Panc1 (cell line): ENCODE measurements at regions not wholly inside any gene's neighbourhood (a gene's known extent, or its start where the extent isn't known, plus 50 kb on each side); places are given as distances from the start of the nearest gene placed in this dataset.

Source experiments
- ATAC-seq: fragments of 200-7000 bp; cut with Tn5 transposase; 2 replicates; pipeline ENCODE4 v1.9.1; 2020; ENCODE audit warnings: mild to moderate bottlenecking, moderate library complexity
- BruUV-seq: library from RNA; stranded (reverse); fragments of 400-500 nt; replicated peaks from 2 replicates; lab custom pipeline; 2021; lab: Mats Ljungman, UMichigan
- CTCF ChIA-PET: fragments of 300-600 bp; sonication (Branson Sonifier 250); formaldehyde crosslinking; loops from one replicate; lab custom pipeline; 2022; ENCODE audit warnings: antibody characterized with exemption; lab: Charles Lee
- POLR2A ChIA-PET: fragments of 300-600 bp; sonication (Branson Sonifier 250); formaldehyde crosslinking; loops from one replicate; lab custom pipeline; 2022; ENCODE audit warnings: antibody characterized with exemption; lab: Charles Lee
- DNase-seq: peaks from one replicate; pipeline ENCODE4 v3.0.0-alpha.2; 2010; ENCODE audit warnings: low read depth, low spot score
- H3K27ac ChIP-seq: 2 replicates; pipeline ENCODE4 v1.5.1; 2011; ENCODE audit warnings: mild to moderate bottlenecking, low read length, inconsistent platforms
- H3K27me3 ChIP-seq: fragments of 200-500 bp; sonication (Bioruptor generic); 2 replicates; pipeline ENCODE4 v1.6.0; 2014; ENCODE audit warnings: low read length, inconsistent platforms; ENCODE audit not compliant: control insufficient read depth, insufficient read depth
- H3K36me3 ChIP-seq: fragments of 200-500 bp; sonication (Bioruptor generic); 2 replicates; pipeline ENCODE4 v1.5.1; 2014; ENCODE audit warnings: inconsistent platforms, mild to moderate bottlenecking, low read length, moderate library complexity; ENCODE audit not compliant: control insufficient read depth, insufficient read depth
- H3K4me1 ChIP-seq: 2 replicates; pipeline ENCODE4 v1.5.1; 2011; ENCODE audit warnings: inconsistent platforms, mild to moderate bottlenecking, low read length, moderate library complexity; ENCODE audit not compliant: control insufficient read depth, insufficient read depth
- H3K4me3 ChIP-seq, 2 experiments: 2 replicates each; pipeline ENCODE4 v1.5.1; 2011 to 2012; ENCODE audit warnings: low read depth in 2 of 2, low read length in 2 of 2, mild to moderate bottlenecking in 2 of 2, inconsistent platforms in 1 of 2, moderate library complexity in 1 of 2
- H3K9me3 ChIP-seq: fragments of 200-500 bp; sonication (Bioruptor generic); 2 replicates; pipeline ENCODE4 v1.5.1; 2014; ENCODE audit warnings: low read depth, mild to moderate bottlenecking, inconsistent platforms, low read length, moderate library complexity; ENCODE audit not compliant: control insufficient read depth, insufficient read depth
- CTCF ChIP-seq: fragments of 450-650 bp; IDR thresholded peaks from 2 replicates; pipeline ENCODE4 v1.5.1; 2017; ENCODE audit warnings: mild to moderate bottlenecking
- POLR2AphosphoS5 ChIP-seq: IDR thresholded peaks from 2 replicates; pipeline ENCODE4 v1.6.1; 2012; ENCODE audit warnings: mild to moderate bottlenecking, low read depth, low read length, moderate library complexity
- SIN3A ChIP-seq: IDR thresholded peaks from 2 replicates; pipeline ENCODE4 v1.6.1; 2012; ENCODE audit warnings: low read depth, mild to moderate bottlenecking, low read length, moderate library complexity, borderline replicate concordance; ENCODE audit not compliant: insufficient read depth
- TCF7L2 ChIP-seq: IDR thresholded peaks from 2 replicates; pipeline ENCODE4 v1.6.1; 2011; ENCODE audit warnings: mild to moderate bottlenecking, low read depth, low read length, inconsistent platforms
- in situ Hi-C: cut with HindIII; loops from 2 replicates; pipeline ENCODE4 v1.10.0; 2016; ENCODE audit warnings: low sequenced_read_pairs, low pct_unique_long_range_greater_than_20kb
- intact Hi-C: fragments of 100-400 bp; cut with micrococcal nuclease; formaldehyde crosslinking; loops from one replicate; pipeline ENCODE4 v1.10.0; 2022; ENCODE audit not compliant: unreplicated experiment
- TF ChIP-seq, protein P1 (sequence below), 2 experiments: IDR thresholded peaks; 2 replicates each; pipeline ENCODE4 v1.6.1; 2011 to 2012; ENCODE audit warnings: low read depth in 2 of 2, control low read depth in 1 of 2, low read length in 1 of 2, mild to moderate bottlenecking in 1 of 2, moderate library complexity in 1 of 2; ENCODE audit not compliant: insufficient read depth in 1 of 2

DNA sequence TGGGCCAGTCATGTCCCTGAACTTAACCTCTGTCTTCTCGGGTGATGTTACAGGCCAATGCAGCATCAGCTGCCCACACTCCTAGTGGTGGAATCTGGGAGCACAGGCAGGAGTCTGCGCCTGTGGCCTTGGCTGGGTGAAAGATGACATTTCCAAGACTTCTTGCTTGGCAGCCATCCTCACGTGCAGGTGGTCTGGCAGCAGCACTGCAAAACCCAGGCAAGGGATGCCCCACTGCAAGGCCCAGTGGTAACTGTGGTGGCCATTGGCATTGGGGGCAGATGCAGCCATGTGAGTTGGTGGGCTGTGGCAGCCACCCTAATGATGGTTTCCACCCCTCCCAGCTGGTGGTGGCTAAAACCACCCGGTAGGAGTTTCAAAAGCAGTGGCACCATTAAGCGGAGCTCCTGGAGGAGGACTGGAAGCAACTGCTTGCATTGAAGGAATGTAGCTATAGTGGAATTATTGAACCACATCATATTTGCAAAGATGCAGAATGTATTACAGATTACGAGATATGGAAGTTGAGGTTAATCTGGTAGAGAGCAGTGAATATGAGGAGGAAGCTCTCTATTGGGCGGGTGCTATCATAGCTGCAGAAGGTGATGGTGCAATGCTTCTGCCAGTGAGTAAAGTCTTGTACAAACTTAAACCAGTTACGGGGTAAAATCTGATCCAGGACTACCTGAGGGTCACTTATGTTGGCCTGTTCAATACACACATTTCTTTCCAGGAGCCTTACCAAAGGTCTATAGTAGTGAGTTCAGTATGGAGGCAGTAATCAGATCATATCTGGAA lies 120.7 kb upstream of the TOP3B start:
- Histone ChIP-seq H3K9me3 (no peaks in the 10 kb centered on the region), H3K4me1 (no peaks in the 10 kb centered on the region), H3K4me3 (no peak overlapping the region), H3K36me3 (no peaks in the 10 kb centered on the region), H3K27ac (no peak overlapping the region), H3K27me3 (no peaks in the 10 kb centered on the region)
- DNase-seq (no peak), ATAC-seq (no peak)
- TF ChIP-seq CTCF (peak; percentile 19; the same call in 1 of the 2 replicates), SIN3A (no peak), POLR2AphosphoS5 (no peak), TCF7L2 (no peak)
- TF ChIP-seq, protein P1, sequence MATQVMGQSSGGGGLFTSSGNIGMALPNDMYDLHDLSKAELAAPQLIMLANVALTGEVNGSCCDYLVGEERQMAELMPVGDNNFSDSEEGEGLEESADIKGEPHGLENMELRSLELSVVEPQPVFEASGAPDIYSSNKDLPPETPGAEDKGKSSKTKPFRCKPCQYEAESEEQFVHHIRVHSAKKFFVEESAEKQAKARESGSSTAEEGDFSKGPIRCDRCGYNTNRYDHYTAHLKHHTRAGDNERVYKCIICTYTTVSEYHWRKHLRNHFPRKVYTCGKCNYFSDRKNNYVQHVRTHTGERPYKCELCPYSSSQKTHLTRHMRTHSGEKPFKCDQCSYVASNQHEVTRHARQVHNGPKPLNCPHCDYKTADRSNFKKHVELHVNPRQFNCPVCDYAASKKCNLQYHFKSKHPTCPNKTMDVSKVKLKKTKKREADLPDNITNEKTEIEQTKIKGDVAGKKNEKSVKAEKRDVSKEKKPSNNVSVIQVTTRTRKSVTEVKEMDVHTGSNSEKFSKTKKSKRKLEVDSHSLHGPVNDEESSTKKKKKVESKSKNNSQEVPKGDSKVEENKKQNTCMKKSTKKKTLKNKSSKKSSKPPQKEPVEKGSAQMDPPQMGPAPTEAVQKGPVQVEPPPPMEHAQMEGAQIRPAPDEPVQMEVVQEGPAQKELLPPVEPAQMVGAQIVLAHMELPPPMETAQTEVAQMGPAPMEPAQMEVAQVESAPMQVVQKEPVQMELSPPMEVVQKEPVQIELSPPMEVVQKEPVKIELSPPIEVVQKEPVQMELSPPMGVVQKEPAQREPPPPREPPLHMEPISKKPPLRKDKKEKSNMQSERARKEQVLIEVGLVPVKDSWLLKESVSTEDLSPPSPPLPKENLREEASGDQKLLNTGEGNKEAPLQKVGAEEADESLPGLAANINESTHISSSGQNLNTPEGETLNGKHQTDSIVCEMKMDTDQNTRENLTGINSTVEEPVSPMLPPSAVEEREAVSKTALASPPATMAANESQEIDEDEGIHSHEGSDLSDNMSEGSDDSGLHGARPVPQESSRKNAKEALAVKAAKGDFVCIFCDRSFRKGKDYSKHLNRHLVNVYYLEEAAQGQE (IDR thresholded peaks at IDR 0.05; ENCODE audit: insufficient read depth in 1 of 2, low read depth in 2 of 2, low read length in 1 of 2): no peak
- intact Hi-C loops: no loop called here
- ChIA-PET POLR2A (no interaction called here), CTCF (no interaction called here)
- in situ Hi-C loops: no loop called here
- no TSS peak for BruUV-seq

DNA sequence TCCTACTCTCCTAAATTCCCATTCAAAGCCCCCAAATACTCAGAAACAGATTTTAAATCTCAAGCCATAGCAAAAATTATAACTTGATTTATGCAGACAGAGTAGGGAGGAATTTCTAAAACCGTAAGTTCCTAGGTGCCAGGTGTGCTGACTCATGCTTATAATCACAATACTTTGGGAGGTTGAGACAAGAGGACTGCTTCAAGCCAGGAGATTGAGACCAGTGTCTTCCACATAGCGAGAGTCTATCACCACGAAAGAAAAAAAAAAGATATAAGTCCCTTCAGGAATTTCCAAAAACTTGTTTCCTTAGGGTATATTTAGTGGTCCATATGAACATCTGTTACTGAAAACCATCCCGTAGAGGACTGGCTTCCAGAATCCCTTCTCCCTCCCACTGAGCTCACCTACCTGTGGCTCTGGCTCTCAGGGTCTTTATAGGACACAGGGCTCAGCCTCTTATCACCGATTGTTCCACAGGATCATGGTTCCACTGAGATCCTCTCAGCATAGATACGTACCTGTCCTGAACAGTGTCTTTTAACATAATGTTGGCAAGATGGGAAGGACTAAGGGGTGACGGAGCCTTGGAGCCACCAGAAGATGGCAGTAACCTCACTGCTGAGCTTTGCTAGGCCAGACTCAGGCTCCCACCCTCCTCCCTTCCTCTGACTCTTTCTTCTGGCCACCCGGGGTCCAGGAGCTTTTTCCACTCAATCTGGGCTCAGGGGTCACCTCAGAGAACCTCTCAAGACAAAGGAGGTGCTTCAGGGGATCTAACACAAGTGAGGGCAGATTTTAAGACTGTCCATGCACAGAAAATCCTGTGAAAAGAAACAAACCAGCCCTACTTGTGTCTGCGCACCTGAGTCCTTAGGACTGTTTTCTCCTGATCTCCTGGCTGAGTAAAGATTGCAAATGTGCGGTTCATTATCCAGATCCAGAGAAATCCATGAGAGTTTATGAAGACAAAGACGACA lies 117.5 kb upstream of the TOP3B start:
- no peak overlapping the region for H3K4me3 ChIP-seq
- H3K9me3 ChIP-seq: no peaks in the 10 kb centered on the region
- ATAC-seq: no peak
- POLR2A ChIA-PET: no interaction called here
- no TSS peak for BruUV-seq
- no peak for DNase-seq
- no peaks in the 10 kb centered on the region for H3K27me3 ChIP-seq
- intact Hi-C loops: no loop called here
- no peak overlapping the region for H3K27ac ChIP-seq
- CTCF ChIA-PET: no interaction called here
- TF ChIP-seq CTCF: peak; percentile 22; the same call in 1 of the 2 replicates
- no peak for TF ChIP-seq POLR2AphosphoS5
- in situ Hi-C loops: no loop called here
- H3K36me3 ChIP-seq: no peaks in the 10 kb centered on the region
- H3K4me1 ChIP-seq: no peaks in the 10 kb centered on the region
